Fibroblast of lung (primary cell): ENCODE measurements at regions not wholly inside any gene's neighbourhood (a gene's known extent, or its start where the extent isn't known, plus 50 kb on each side); places are given as distances from the start of the nearest gene placed in this dataset.

Source experiments
- EZH2 ChIP-seq: IDR thresholded peaks from 2 replicates; pipeline ENCODE4 v1.5.1; 2012; ENCODE audit warnings: low read length, control low read depth, mild to moderate bottlenecking; ENCODE audit errors: missing control alignments
- TF ChIP-seq, protein P1 (sequence below), 2 donors: IDR thresholded peaks in 1 of 2; conservative IDR thresholded peaks in 1 of 2; 1 replicate in 1 of 2; 2 replicates in 1 of 2; pipeline ENCODE4 v1.5.1; 2011 to 2012; ENCODE audit warnings: low read length in 2 of 2, control low read depth in 1 of 2, inconsistent platforms in 1 of 2, low read depth in 1 of 2, mild to moderate bottlenecking in 1 of 2

DNA sequence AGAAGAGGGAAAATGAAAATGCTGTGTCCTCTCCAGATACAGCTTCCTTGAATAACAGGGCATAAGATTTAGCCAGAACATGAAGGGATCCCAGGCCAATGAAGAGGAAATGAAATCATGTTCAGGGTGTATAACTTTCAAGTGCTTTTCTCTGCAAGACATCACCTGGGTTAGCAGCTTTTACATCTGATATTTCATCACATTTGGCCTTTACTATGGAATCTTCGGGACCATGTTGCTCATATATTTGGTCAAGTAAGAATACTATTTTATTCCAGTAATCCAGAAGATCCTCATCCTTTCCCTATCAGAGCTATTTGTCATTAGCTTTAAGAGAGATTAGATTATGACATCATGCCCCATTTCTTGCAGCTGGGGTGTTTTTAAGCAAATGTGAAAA is 66.3 kb upstream of the OR5AK2 start:
- TF ChIP-seq, protein P1, sequence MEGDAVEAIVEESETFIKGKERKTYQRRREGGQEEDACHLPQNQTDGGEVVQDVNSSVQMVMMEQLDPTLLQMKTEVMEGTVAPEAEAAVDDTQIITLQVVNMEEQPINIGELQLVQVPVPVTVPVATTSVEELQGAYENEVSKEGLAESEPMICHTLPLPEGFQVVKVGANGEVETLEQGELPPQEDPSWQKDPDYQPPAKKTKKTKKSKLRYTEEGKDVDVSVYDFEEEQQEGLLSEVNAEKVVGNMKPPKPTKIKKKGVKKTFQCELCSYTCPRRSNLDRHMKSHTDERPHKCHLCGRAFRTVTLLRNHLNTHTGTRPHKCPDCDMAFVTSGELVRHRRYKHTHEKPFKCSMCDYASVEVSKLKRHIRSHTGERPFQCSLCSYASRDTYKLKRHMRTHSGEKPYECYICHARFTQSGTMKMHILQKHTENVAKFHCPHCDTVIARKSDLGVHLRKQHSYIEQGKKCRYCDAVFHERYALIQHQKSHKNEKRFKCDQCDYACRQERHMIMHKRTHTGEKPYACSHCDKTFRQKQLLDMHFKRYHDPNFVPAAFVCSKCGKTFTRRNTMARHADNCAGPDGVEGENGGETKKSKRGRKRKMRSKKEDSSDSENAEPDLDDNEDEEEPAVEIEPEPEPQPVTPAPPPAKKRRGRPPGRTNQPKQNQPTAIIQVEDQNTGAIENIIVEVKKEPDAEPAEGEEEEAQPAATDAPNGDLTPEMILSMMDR (conservative IDR thresholded peaks at IDR 0.05 in 1 of 2, IDR thresholded peaks at IDR 0.05 in 1 of 2; ENCODE audit: low read depth in 1 of 2, low read length in 2 of 2): no peak
- TF ChIP-seq EZH2: no peak
